GM10248 (cell line): ENCODE measurements at regions not wholly inside any gene's neighbourhood (a gene's known extent, or its start where the extent isn't known, plus 50 kb on each side); places are given as distances from the start of the nearest gene placed in this dataset.

Experiments used
- CTCF ChIA-PET: fragments of 300-600 bp; sonication (Branson Sonifier 250); formaldehyde crosslinking; extraction: SDS; loops from one replicate; lab custom pipeline; 2021; ENCODE audit warnings: antibody characterized with exemption; lab: Yijun Ruan, JAX
- POLR2A ChIA-PET: fragments of 350-650 bp; sonication (Branson Sonifier 250); formaldehyde crosslinking; extraction: SDS; loops from one replicate; lab custom pipeline; 2020; ENCODE audit warnings: antibody characterized with exemption; lab: Yijun Ruan, JAX
- DNase-seq: peaks from one replicate; pipeline ENCODE4 v3.0.0; 2012; ENCODE audit errors: extremely low spot score
- CTCF ChIP-seq: IDR thresholded peaks from 2 replicates; pipeline ENCODE4 v1.5.1; 2012; ENCODE audit warnings: mild to moderate bottlenecking, low read depth; ENCODE audit errors: extremely low read depth, missing control alignments, control extremely low read depth

- TF ChIP-seq CTCF = no peak
- POLR2A ChIA-PET = no interaction called here
- no peak for DNase-seq
- CTCF ChIA-PET = no interaction called here
Observed at GRCh38 chr16:80107900-80108299, 432.9 kb upstream of the DYNLRB2 start.

- TF ChIP-seq CTCF = no peak
- no peak for DNase-seq
Observed at GRCh38 chr16:80105751-80106150, 435.0 kb upstream of the DYNLRB2 start.

GRCh38 chr16:80105160-80105559 is 435.6 kb upstream of the DYNLRB2 start:
- no peak for TF ChIP-seq CTCF
- DNase-seq = no peak
- ChIA-PET CTCF (no interaction called here), POLR2A (no interaction called here)

More at GRCh38 chr16:80105751-80106150, 435.0 kb upstream of the DYNLRB2 start:
- POLR2A ChIA-PET = no interaction called here
- CTCF ChIA-PET = no interaction called here

GRCh38 chr16:80104401-80104800 is 436.4 kb upstream of the DYNLRB2 start:
- ChIA-PET POLR2A (no interaction called here), CTCF (no interaction called here)
- no peak for DNase-seq
- no peak for TF ChIP-seq CTCF

GRCh38 chr16:80103463-80103862 is 437.3 kb upstream of the DYNLRB2 start:
- ChIA-PET POLR2A (no interaction called here), CTCF (no interaction called here)
- DNase-seq = no peak
- no peak for TF ChIP-seq CTCF

GRCh38 chr16:80100846-80101451 is 439.8 kb upstream of the DYNLRB2 start:
- TF ChIP-seq CTCF = no peak
- DNase-seq = no peak
- CTCF ChIA-PET = no interaction called here
- POLR2A ChIA-PET = no interaction called here
